HG03565 (cell line): ENCODE measurements at regions not wholly inside any gene's neighbourhood (a gene's known extent, or its start where the extent isn't known, plus 50 kb on each side); places are given as distances from the start of the nearest gene placed in this dataset.
"Not testable (repeated sequence)": the region's sequence is repeated elsewhere in the genome, so short reads cannot be mapped to it uniquely, and the experiment has no call there.

Experiments
- ATAC-seq: cut with Tn5 transposase; IDR thresholded peaks from one replicate; pipeline ENCODE4 v1.9.1; 2021; ENCODE audit warnings: mild to moderate bottlenecking, moderate library complexity; ENCODE audit not compliant: unreplicated experiment

DNA sequence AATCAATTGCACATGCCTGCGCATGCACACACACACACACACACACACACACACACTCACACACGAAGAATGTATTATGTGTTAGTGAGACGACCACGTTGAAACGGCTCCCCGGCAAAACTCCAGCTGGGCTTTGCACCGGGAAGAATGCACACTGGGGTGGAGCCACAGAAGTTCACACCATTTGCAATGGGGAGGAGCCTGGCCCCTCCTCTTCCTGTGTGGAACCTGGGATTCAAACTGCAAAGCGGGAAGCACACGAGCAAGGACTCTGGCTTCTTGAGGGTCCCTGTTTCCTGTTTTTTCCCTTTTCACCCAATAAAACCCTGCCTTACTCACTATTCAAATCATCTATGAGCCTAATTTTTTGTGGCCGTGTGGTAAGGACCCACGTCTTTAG lies 304.0 kb upstream of the TMEFF2 start:
- no peak for ATAC-seq

- not testable (repeated sequence) for ATAC-seq
Measured at GRCh38 chr2:192488158-192488557, 293.4 kb upstream of the TMEFF2 start.

- ATAC-seq = no peak
Measured at GRCh38 chr2:192487636-192488035, 292.9 kb upstream of the TMEFF2 start.

DNA sequence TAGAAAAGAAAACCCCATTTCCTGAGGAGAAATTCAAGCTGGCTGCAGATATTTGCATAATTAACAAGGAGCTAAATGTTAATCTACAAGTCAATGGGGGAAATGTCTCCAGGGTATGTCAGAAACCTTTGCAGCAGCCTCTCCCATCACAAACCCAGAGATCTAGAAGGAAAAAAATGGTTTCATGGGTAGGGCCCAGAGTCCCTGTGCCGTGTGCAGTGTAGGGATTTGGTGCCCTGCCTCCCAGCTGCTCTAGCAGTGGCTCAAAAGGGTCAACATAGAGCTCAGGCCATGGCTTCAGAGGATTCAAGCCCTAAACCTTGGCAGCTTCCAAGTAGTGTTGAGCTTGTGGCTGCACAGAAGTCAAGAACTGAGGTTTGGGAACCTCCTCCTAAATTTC lies 290.2 kb upstream of the TMEFF2 start:
- no peak for ATAC-seq

DNA sequence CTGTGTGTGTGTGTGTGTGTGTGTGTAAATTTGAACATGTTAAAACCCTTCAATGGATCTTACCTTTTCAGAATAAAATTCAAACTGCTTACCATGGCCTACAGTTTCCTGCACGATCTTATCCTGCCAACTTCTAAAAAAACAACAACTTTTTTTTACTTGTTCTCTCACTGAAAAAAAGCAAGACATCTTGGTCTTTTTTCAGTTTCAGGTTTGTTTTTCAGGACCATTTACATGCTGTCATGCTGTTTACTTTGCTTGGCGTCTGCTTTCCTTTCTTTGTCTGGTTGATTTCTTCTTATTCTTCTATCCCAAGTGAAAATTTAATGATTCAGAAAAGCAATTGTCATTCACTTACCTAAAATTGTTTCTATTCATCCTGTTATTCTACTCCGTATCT lies 286.3 kb upstream of the TMEFF2 start:
- ATAC-seq = no peak

GRCh38 chr2:192473331-192473730 lies 278.6 kb upstream of the TMEFF2 start:
- ATAC-seq = no peak

- no peak for ATAC-seq
Measured at GRCh38 chr2:192471982-192472381, 277.2 kb upstream of the TMEFF2 start.

DNA sequence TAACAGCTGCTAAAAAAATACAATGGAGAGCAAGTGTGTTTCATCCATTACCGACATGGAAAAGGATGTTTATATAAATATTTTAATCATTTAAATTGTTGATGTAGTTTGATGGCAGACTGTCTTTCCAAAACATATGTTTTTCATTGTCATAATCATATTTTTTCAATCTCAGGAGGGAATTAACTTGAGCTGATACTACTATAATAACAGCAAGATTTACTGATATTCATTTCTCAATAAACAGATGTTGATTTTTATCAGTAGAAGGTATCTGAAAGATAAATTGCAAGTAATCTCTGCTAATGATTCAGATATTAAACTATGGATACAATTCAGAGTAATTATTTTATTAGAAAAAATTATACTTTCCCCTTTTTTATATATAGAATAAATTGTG lies 274.9 kb upstream of the TMEFF2 start:
- no peak for ATAC-seq

GRCh38 chr2:192467953-192468660 lies 273.4 kb upstream of the TMEFF2 start:
- no peak for ATAC-seq

DNA sequence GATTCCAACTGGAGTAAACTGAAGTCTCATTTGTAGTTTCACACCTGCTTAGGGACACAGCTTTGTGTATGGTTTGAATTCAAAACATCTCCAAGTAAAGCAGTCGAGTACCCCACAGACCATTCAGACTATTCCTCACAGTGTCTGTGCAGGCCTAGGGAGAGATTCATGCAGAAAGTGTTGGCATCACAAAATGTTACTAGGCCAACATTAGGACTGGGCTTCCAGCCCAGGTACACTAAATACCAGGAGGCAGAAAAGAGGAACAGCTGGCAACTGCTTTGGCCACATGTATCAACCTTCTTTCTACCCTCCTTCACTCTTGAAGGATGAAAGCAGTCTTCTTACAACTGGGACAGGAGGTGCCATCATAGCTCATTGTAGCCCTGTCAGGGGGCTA lies 270.4 kb upstream of the TMEFF2 start:
- ATAC-seq = no peak

DNA sequence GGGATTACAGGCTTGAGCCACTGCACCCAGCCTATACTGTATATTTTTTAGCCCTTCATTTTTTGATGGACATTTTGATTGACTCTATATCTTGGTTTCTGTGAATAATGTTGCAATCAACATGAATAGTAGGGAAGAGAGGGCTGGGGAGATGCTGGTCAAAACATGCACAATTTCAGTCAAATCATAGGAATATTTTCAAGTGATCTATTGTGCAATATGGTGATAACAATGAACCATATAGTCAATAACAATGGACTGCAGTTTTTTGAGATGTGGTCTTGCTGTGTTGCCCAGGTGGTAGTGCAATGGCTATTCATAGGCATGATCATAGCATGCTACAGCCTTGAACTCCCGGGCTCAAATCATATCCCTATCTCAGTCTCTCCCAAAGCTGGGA lies 264.7 kb upstream of the TMEFF2 start:
- ATAC-seq = no peak

DNA sequence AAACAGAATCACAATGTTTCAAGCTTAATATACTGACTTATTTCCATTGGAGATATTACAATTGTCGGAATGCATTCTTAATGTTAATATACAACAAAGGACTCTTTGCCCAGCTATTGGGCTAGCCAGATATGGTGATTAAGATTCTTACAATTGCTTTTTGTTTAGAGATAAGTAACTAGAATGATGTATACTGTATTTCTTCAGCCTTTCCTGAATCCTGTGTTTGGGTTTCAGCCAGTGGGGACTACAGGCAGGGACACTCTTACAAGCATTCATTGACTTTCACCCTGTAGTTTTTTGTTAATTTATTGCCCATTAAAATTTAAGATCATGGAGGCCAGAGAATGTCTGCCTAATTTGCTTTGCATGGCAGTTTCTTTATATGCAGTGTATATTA lies 254.1 kb upstream of the TMEFF2 start:
- no peak for ATAC-seq

- no peak for ATAC-seq
Measured at GRCh38 chr2:192444286-192444838, 249.6 kb upstream of the TMEFF2 start.

DNA sequence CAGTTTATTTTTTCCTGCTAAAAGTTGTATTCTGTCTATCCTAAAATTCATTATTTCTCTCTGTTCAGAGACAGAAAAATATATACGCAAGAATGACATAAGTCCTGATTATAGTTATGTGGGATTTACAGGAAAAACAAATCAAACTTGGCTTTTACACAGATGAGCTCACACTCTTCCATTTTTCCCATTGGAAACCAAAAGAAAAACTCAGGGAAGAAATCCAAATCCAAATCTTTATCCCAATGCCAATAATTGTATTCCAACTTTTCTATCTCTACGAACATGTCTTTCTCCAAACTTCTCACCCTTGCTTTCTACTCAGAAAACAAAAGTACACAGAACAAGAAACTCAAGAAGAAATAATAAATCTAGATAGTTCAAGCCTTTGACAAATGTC lies 249.1 kb upstream of the TMEFF2 start:
- ATAC-seq = no peak

- no peak for ATAC-seq
Measured at GRCh38 chr2:192438239-192438638, 243.5 kb upstream of the TMEFF2 start.

DNA sequence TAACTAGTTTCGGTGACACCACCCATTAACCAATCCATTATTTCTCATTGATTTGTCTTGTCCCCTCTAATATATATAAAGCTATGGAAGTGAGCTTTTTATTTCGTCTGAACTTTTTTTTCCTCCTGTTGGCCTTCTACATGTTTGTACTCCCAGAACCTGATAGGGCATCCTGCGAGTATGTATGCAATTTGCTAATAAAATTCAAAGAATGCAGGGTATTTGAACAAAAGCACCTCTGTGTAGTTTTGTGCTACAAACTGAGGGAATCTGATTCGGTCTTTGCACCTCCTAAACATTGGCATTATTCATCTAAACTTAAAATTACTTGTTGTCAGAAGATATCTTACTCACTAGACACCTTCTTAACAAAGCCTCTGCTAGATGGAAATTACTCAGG lies 242.9 kb upstream of the TMEFF2 start:
- no peak for ATAC-seq

- ATAC-seq = no peak
Measured at GRCh38 chr2:192424243-192424642, 229.5 kb upstream of the TMEFF2 start.

DNA sequence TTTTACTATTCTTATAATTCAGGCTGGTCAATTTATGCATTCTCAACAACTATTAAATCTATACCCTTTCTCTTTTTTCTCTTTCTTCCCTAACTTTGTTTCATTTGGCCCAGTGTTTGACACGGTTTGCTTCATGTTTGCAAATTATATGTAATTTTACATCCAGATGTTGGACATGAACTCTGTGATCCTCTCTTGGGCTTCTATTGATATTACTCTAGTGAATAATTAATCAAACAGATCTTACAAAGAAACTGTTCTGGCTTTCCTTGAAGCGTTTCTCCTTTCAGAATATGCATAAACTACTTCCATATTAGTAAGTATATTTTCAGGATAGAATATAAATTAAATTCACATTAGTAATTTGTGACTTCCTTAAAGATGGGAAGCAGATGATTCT lies 225.1 kb upstream of the TMEFF2 start:
- no peak for ATAC-seq

DNA sequence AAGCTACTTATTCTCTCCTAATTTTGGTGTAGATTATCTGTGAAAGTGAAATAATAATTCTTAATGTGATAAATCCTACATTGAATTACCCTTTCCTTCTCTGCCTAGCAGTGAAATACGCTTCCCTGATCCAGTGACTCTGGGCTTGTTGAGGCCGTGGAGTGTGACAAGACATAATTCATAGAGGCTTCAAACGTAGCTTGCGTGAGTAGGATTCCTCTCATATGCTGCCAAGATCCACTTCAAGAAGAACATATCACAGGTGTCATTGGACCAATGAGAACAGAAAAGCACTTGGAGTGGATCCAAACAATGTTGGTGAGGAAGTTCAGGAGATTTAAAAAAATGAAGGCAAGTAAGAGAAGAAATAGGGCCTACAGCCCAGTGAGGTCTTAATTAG lies 221.3 kb upstream of the TMEFF2 start:
- no peak for ATAC-seq

DNA sequence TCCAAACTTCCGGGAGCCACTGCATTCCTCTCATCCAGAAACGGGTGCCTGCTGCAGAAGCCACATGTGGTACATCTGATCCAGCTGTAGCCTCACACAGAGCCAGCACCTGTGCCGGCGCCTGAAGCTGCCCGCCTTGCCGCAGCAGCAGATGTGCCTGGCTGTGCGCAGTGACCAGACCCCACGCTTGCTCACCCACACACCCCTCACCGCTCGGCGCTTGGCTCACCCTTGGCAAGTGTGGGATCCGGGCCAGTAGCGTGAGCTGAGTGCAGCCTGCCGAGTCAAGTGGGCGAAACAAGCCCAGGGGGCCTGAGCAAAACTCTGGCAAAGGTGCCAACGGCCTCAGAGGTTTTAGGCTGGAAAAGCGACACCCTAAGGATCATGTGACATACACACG lies 220.1 kb upstream of the TMEFF2 start:
- no peak for ATAC-seq

DNA sequence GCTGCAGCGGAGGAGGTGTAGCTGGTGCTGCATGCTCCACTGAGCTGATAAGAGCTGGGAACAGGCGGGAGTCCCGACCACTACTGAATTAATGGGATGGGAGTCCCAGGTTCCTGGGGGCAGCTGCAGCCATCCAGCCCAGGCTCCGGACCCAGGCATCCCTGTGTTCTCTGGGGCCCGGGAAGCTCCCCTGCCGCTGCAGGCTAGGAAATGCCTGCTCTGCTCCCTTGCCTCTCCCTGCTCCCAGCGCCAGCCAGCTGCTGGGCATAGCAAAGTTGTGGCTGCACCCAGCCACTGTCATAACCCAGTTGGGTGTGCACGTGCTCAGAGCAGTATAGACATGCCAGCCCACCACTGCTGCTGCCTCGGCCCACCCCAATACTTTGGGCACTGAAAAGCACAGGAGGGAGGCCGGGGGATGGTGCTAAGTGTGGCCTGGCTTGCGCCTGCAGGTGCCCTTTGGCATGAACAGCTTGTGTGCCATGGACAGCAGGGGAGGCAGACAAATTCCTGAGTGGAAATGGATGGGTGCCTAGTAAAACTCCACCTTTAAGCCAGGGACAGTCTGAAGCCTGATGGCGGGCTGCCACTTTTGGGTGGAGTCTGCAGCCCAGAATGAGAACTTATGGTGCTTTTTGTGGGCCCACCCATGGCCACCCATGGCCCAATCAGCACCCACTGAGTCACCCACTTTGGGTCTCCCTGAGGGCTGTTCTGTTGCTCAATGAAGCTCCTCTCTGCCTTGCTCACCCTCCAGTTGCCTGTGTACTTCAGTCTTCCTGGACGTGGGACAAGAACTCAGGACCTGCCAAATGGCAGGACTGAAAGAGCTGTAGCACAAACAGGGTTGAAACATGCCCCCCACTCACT lies 219.3 kb upstream of the TMEFF2 start:
- no peak for ATAC-seq

- not testable (repeated sequence) for ATAC-seq
Measured at GRCh38 chr2:192412866-192413265, 218.1 kb upstream of the TMEFF2 start.
